ENCODE measurements at regions not wholly inside any gene's neighbourhood (a gene's known extent, or its start where the extent isn't known, plus 50 kb on each side); places are given as distances from the start of the nearest gene placed in this dataset.

GRCh38 chr17:72503556-72503955 lies 382.7 kb downstream of the SOX9 start:
- H3K27me3 ChIP-seq (replicated peaks): no peaks in the 10 kb centered on the region
- no peak overlapping the region for H3K4me3 ChIP-seq (ENCODE audit: low read depth, low read length)
- no peaks in the 10 kb centered on the region for H3K36me3 ChIP-seq (replicated peaks)
- DNase-seq: no peak
- no peak for TF ChIP-seq CTCF (IDR thresholded peaks at IDR 0.05; ENCODE audit: low read depth, low read length, missing control alignments)
- in situ Hi-C loops (cut with HindIII; ENCODE audit: low pct_ligation_motif_present, low sequenced_read_pairs): no loop called here
- H3K27ac ChIP-seq: no peak overlapping the region

GRCh38 chr17:72504783-72505182 lies 384.0 kb downstream of the SOX9 start:
- Histone ChIP-seq H3K27ac (no peak overlapping the region), H3K36me3 (replicated peaks) (no peaks in the 10 kb centered on the region), H3K27me3 (replicated peaks) (no peaks in the 10 kb centered on the region), H3K4me3 (ENCODE audit: low read depth, low read length) (no peak overlapping the region)
- in situ Hi-C loops (cut with HindIII; ENCODE audit: low pct_ligation_motif_present, low sequenced_read_pairs): no loop called here
- no peak for DNase-seq
- no peak for TF ChIP-seq CTCF (IDR thresholded peaks at IDR 0.05; ENCODE audit: low read depth, low read length, missing control alignments)

DNA sequence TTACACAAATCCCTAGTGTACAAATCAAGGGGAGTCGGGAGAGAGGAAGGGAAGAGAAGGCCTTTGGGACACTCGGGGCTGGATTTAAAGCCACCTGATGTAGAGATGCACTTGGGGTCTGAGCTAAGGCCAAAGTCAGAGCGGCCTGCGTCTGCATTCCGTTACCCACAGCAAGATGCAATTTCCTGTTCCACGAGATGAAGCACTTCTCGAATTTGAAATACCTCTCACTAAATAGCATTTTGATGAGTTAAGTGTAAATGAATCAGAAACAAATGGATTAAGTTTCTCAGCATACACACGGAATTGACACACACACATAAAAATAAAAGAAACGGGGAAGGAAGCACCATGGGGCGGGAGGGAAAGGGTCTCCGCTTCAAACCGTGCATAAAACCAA lies 386.0 kb downstream of the SOX9 start:
- Histone ChIP-seq H3K27me3 (replicated peaks) (no peaks in the 10 kb centered on the region), H3K36me3 (replicated peaks) (no peaks in the 10 kb centered on the region), H3K4me3 (ENCODE audit: low read depth, low read length) (no peak overlapping the region), H3K27ac (no peak overlapping the region)
- in situ Hi-C loops (cut with HindIII; ENCODE audit: low pct_ligation_motif_present, low sequenced_read_pairs): no loop called here
- no peak for TF ChIP-seq CTCF (IDR thresholded peaks at IDR 0.05; ENCODE audit: low read depth, low read length, missing control alignments)
- no peak for DNase-seq

- DNase-seq: no peak
- Histone ChIP-seq H3K27me3 (replicated peaks) (no peaks in the 10 kb centered on the region), H3K36me3 (replicated peaks) (no peaks in the 10 kb centered on the region), H3K27ac (no peak overlapping the region), H3K4me3 (ENCODE audit: low read depth, low read length) (no peak overlapping the region)
- in situ Hi-C loops (cut with HindIII; ENCODE audit: low pct_ligation_motif_present, low sequenced_read_pairs): no loop called here
- TF ChIP-seq CTCF (IDR thresholded peaks at IDR 0.05; ENCODE audit: low read depth, low read length, missing control alignments): no peak
Measured at GRCh38 chr17:72507370-72507769, 386.6 kb downstream of the SOX9 start.

GRCh38 chr17:72510351-72511016 lies 389.7 kb downstream of the SOX9 start:
- in situ Hi-C loops (cut with HindIII; ENCODE audit: low pct_ligation_motif_present, low sequenced_read_pairs): no loop called here
- no peak for DNase-seq
- H3K4me3 ChIP-seq (ENCODE audit: low read depth, low read length): no peak overlapping the region
- no peaks in the 10 kb centered on the region for H3K27me3 ChIP-seq (replicated peaks)
- no peak overlapping the region for H3K27ac ChIP-seq
- H3K36me3 ChIP-seq (replicated peaks): no peaks in the 10 kb centered on the region
- TF ChIP-seq CTCF (IDR thresholded peaks at IDR 0.05; ENCODE audit: low read depth, low read length, missing control alignments): no peak

DNA sequence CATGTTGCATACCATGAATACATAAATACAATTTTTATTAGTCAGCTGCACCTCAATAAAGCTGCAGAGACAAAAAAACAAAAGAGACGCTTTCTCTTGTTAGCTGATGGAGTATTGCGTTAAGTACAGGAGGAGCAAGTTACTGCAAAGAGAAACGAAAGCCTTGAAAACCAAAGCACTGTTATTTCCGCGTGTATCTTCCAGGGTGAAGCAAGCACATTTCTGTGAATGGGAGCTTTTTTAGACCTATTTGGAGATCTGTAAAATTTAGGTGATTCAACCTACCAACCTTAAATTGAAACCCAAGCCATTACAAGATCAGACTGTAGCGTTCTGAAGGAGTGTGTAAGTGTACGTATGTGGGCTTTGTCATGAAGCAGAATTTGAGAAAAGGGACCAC lies 390.4 kb downstream of the SOX9 start:
- in situ Hi-C loops (cut with HindIII; ENCODE audit: low pct_ligation_motif_present, low sequenced_read_pairs): no loop called here
- Histone ChIP-seq H3K27me3 (replicated peaks) (no peaks in the 10 kb centered on the region), H3K27ac (no peak overlapping the region), H3K4me3 (ENCODE audit: low read depth, low read length) (no peak overlapping the region), H3K36me3 (replicated peaks) (no peaks in the 10 kb centered on the region)
- no peak for TF ChIP-seq CTCF (IDR thresholded peaks at IDR 0.05; ENCODE audit: low read depth, low read length, missing control alignments)
- DNase-seq: no peak

Data from brain microvascular endothelial cell (primary cell).